Activated B cell treated with CpG ODN at 0.5 μM for 24 hours (primary cell): ENCODE measurements at regions not wholly inside any gene's neighbourhood (a gene's known extent, or its start where the extent isn't known, plus 50 kb on each side); places are given as distances from the start of the nearest gene placed in this dataset.

Experiments used
- ATAC-seq: fragments of 200-7000 bp; cut with Tn5 transposase; one replicate; pipeline ENCODE4 v1.10.0; 2021; ENCODE audit warnings: low read depth, mild to moderate bottlenecking, moderate library complexity
- CTCF ChIA-PET: fragments of 350-600 bp; sonication (Branson Sonifier 250); formaldehyde crosslinking; loops from one replicate; lab custom pipeline; 2021; ENCODE audit warnings: antibody characterized with exemption; lab: Charles Lee
- POLR2A ChIA-PET: fragments of 350-600 bp; sonication (Branson Sonifier 250); formaldehyde crosslinking; loops from one replicate; lab custom pipeline; 2021; ENCODE audit warnings: antibody characterized with exemption; lab: Charles Lee
- DNase-seq: peaks from one replicate; pipeline ENCODE4 v3.0.0; 2022
- H3K27ac Mint-ChIP-seq: one replicate; pipeline ENCODE4 v1.8.0; 2020; ENCODE audit warnings: mixed read lengths
- H3K27me3 Mint-ChIP-seq: one replicate; pipeline ENCODE4 v1.8.0; 2021; ENCODE audit warnings: mixed read lengths
- H3K36me3 Mint-ChIP-seq: one replicate; pipeline ENCODE4 v1.8.0; 2021; ENCODE audit warnings: low read depth, mixed read lengths
- H3K4me1 Mint-ChIP-seq: one replicate; pipeline ENCODE4 v1.8.0; 2021; ENCODE audit warnings: mixed read lengths
- H3K4me3 Mint-ChIP-seq: one replicate; pipeline ENCODE4 v1.8.0; 2020; ENCODE audit warnings: mild to moderate bottlenecking, mixed read lengths
- H3K9me3 Mint-ChIP-seq: one replicate; pipeline ENCODE4 v1.8.0; 2020; ENCODE audit warnings: mixed read lengths
- CTCF ChIP-seq: fragments of 200-600 bp; IDR thresholded peaks from one replicate; pipeline ENCODE4 v1.8.0; 2022; ENCODE audit warnings: antibody characterized with exemption, mild to moderate bottlenecking
- intact Hi-C: fragments of 100-400 bp; cut with micrococcal nuclease; formaldehyde crosslinking; loops from one replicate; pipeline ENCODE4 v1.15.1; 2024

- Mint-ChIP-seq H3K27ac (no peak overlapping the region), H3K27me3 (no peaks in the 10 kb centered on the region), H3K36me3 (no peaks in the 10 kb centered on the region), H3K4me1 (no peaks in the 10 kb centered on the region), H3K9me3 (no peaks in the 10 kb centered on the region), H3K4me3 (no peak overlapping the region)
- ATAC-seq, result no peak
- ChIA-PET CTCF (no interaction called here), POLR2A (no interaction called here)
- DNase-seq, result no peak
- TF ChIP-seq CTCF, result no peak
- intact Hi-C loops, result no loop called here
These were observed 844.9 kb upstream of the PHF14 start for GRCh38 chr7:10128748-10129147.

- ChIA-PET POLR2A (no interaction called here), CTCF (no interaction called here)
- intact Hi-C loops, result no loop called here
- no peaks in the 10 kb centered on the region for H3K36me3 Mint-ChIP-seq
- H3K4me1 Mint-ChIP-seq, result no peaks in the 10 kb centered on the region
- no peaks in the 10 kb centered on the region for H3K9me3 Mint-ChIP-seq
- no peaks in the 10 kb centered on the region for H3K27me3 Mint-ChIP-seq
- no peak for TF ChIP-seq CTCF
- ATAC-seq, result no peak
- no peak for DNase-seq
- no peak overlapping the region for H3K27ac Mint-ChIP-seq
- no peak overlapping the region for H3K4me3 Mint-ChIP-seq
These were observed 835.4 kb upstream of the PHF14 start for GRCh38 chr7:10138087-10138854.

GRCh38 chr7:10146271-10146670 lies 827.4 kb upstream of the PHF14 start:
- intact Hi-C loops, result no loop called here
- H3K4me3 Mint-ChIP-seq, result no peak overlapping the region
- no peak for ATAC-seq
- no peaks in the 10 kb centered on the region for H3K27me3 Mint-ChIP-seq
- DNase-seq, result no peak
- POLR2A ChIA-PET, result no interaction called here
- CTCF ChIA-PET, result no interaction called here
- no peaks in the 10 kb centered on the region for H3K36me3 Mint-ChIP-seq
- H3K4me1 Mint-ChIP-seq, result no peaks in the 10 kb centered on the region
- H3K27ac Mint-ChIP-seq, result no peak overlapping the region
- peaks cover 3% of the 10 kb centered on the region for H3K9me3 Mint-ChIP-seq
- no peak for TF ChIP-seq CTCF

- intact Hi-C loops, result no loop called here
- ChIA-PET POLR2A (no interaction called here), CTCF (no interaction called here)
- no peak overlapping the region for H3K4me3 Mint-ChIP-seq
- H3K27me3 Mint-ChIP-seq, result no peaks in the 10 kb centered on the region
- peaks cover 8% of the 10 kb centered on the region for H3K9me3 Mint-ChIP-seq
- no peaks in the 10 kb centered on the region for H3K4me1 Mint-ChIP-seq
- no peaks in the 10 kb centered on the region for H3K36me3 Mint-ChIP-seq
- ATAC-seq, result no peak
- no peak for DNase-seq
- H3K27ac Mint-ChIP-seq, result no peak overlapping the region
- no peak for TF ChIP-seq CTCF
These were observed 816.7 kb upstream of the PHF14 start for GRCh38 chr7:10156972-10157371.

- DNase-seq, result no peak
- Mint-ChIP-seq H3K4me3 (no peak overlapping the region), H3K27ac (no peak overlapping the region), H3K36me3 (no peaks in the 10 kb centered on the region), H3K9me3 (peaks cover 4% of the 10 kb centered on the region), H3K27me3 (no peaks in the 10 kb centered on the region), H3K4me1 (no peaks in the 10 kb centered on the region)
- intact Hi-C loops, result no loop called here
- ATAC-seq, result no peak
- POLR2A ChIA-PET, result no interaction called here
- TF ChIP-seq CTCF, result no peak
- CTCF ChIA-PET, result no interaction called here
These were observed 791.7 kb upstream of the PHF14 start for GRCh38 chr7:10181996-10182395.
